A549 (cell line): ENCODE measurements at regions not wholly inside any gene's neighbourhood (a gene's known extent, or its start where the extent isn't known, plus 50 kb on each side); places are given as distances from the start of the nearest gene placed in this dataset.

Experiments
- ATAC-seq, 2 experiments: fragments of 200-7000 bp in 1 of 2; fragments of >200 bp in 1 of 2; cut with Nextera tagmentation in 1 of 2; cut with Tn5 transposase in 1 of 2; 3 replicates each; pipeline versions ENCODE4 v1.8.0 to v1.9.1; 2018 to 2020; ENCODE audit warnings: mild to moderate bottlenecking in 1 of 2, moderate library complexity in 1 of 2
- CTCF ChIA-PET: fragments of 300-600 bp; sonication (Branson Sonifier 250); formaldehyde crosslinking; extraction: SDS; loops from one replicate; lab custom pipeline; 2021; ENCODE audit warnings: antibody characterized with exemption, inconsistent platforms; lab: Yijun Ruan, JAX
- POLR2A ChIA-PET: fragments of 350-600 bp; formaldehyde crosslinking; extraction: SDS; loops from one replicate; lab custom pipeline; 2021; ENCODE audit warnings: antibody characterized with exemption, inconsistent platforms; lab: Yijun Ruan, JAX
- DNase-seq, 2 experiments: peaks; one replicate each; pipeline versions ENCODE4 v3.0.0 to v3.0.0-alpha.2; 2011 to 2016; ENCODE audit warnings: low read depth in 1 of 2, low spot score in 1 of 2
- FAIRE-seq: peaks from 2 replicates; lab custom pipeline; 2011; peaks lifted over from hg19 to GRCh38; lab: Jason Lieb, UNC
- H3K27ac ChIP-seq, 2 experiments: fragments of >200 bp; sonication (Bioruptor Twin); formaldehyde crosslinking; 3 replicates each; pipeline ENCODE4 v1.5.1; 2016 to 2017
- H3K4me1 ChIP-seq: fragments of >200 bp; sonication (Bioruptor Twin); formaldehyde crosslinking; 3 replicates; pipeline ENCODE4 v1.6.1; 2016
- H3K4me2 ChIP-seq: fragments of >200 bp; sonication (Bioruptor Twin); formaldehyde crosslinking; 3 replicates; pipeline ENCODE4 v1.6.1; 2016
- H3K4me3 ChIP-seq: fragments of >200 bp; sonication (Bioruptor Twin); formaldehyde crosslinking; 3 replicates; pipeline ENCODE4 v1.5.1; 2016
- H3K9me3 ChIP-seq: fragments of >200 bp; sonication (Bioruptor Twin); formaldehyde crosslinking; 3 replicates; pipeline ENCODE4 v1.6.1; 2016
- CBX2 ChIP-seq: fragments of 200-600 bp; sonication (generic); IDR thresholded peaks from 2 replicates; pipeline ENCODE4 v1.6.1; 2016; ENCODE audit warnings: low read depth, mild to moderate bottlenecking, borderline replicate concordance
- CBX8 ChIP-seq: fragments of 200-600 bp; sonication (generic); IDR thresholded peaks from 2 replicates; pipeline ENCODE4 v1.6.1; 2016
- CHD4 ChIP-seq: fragments of 200-600 bp; sonication (generic); IDR thresholded peaks from 2 replicates; pipeline ENCODE4 v1.6.1; 2016; ENCODE audit warnings: antibody characterized with exemption, mild to moderate bottlenecking, borderline replicate concordance
- EHF ChIP-seq: fragments of 250-450 bp; sonication (Bioruptor Pico); IDR thresholded peaks from 2 replicates; pipeline ENCODE4 v1.5.0; 2020; ENCODE audit warnings: mild to moderate bottlenecking
- EHMT2 ChIP-seq: fragments of 200-600 bp; sonication (generic); IDR thresholded peaks from 2 replicates; pipeline ENCODE4 v1.6.1; 2016; ENCODE audit warnings: antibody characterized with exemption, low read depth, mild to moderate bottlenecking, moderate library complexity
- EP300 ChIP-seq, 2 experiments: fragments of >200 bp; sonication (Bioruptor Twin); formaldehyde crosslinking; IDR thresholded peaks; 2 replicates in 1 of 2; 3 replicates in 1 of 2; pipeline ENCODE4 v1.6.1; 2016 to 2017
- FOSB ChIP-seq: fragments of 250-450 bp; sonication (Bioruptor Pico); IDR thresholded peaks from 2 replicates; pipeline ENCODE4 v1.5.0; 2020; ENCODE audit warnings: mild to moderate bottlenecking, moderate library complexity
- FOSL2 ChIP-seq, 2 experiments: fragments of 450-650 bp in 1 of 2; fragments of >200 bp in 1 of 2; sonication (Bioruptor Twin) in 1 of 2; formaldehyde crosslinking; IDR thresholded peaks; 2 replicates each; pipeline versions ENCODE4 v1.5.0 to v1.6.1; 2016 to 2020; ENCODE audit warnings: mild to moderate bottlenecking in 1 of 2, moderate library complexity in 1 of 2
- FOXS1 ChIP-seq: fragments of 250-450 bp; sonication (Bioruptor Pico); IDR thresholded peaks from 2 replicates; pipeline ENCODE4 v1.5.0; 2020; ENCODE audit warnings: mild to moderate bottlenecking, moderate library complexity
- GATA3 ChIP-seq: IDR thresholded peaks from 2 replicates; pipeline ENCODE4 v1.6.1; 2012; ENCODE audit warnings: borderline replicate concordance
- JUN ChIP-seq, 2 experiments: fragments of >200 bp; sonication (Bioruptor Twin); formaldehyde crosslinking; IDR thresholded peaks; 2 replicates in 1 of 2; 3 replicates in 1 of 2; pipeline ENCODE4 v1.6.1; 2016 to 2017
- KDM1A ChIP-seq: fragments of 200-600 bp; sonication (generic); IDR thresholded peaks from 2 replicates; pipeline ENCODE4 v1.6.1; 2016; ENCODE audit warnings: low read depth, mild to moderate bottlenecking
- MAZ ChIP-seq: fragments of 150-350 bp; IDR thresholded peaks from 2 replicates; pipeline ENCODE4 v1.6.1; 2014; ENCODE audit warnings: antibody characterized with exemption, low read depth, low read length, borderline replicate concordance
- NFE2L2 ChIP-seq: fragments of 150-350 bp; conservative IDR thresholded peaks from 2 replicates; pipeline ENCODE4 v1.6.1; 2014; ENCODE audit warnings: low read length
- NR3C1 ChIP-seq: fragments of >200 bp; sonication (Bioruptor Twin); formaldehyde crosslinking; IDR thresholded peaks from 3 replicates; pipeline ENCODE4 v1.6.1; 2017
- POLR2AphosphoS2 ChIP-seq: conservative IDR thresholded peaks from 2 replicates; pipeline ENCODE4 v1.6.1; 2012; ENCODE audit warnings: low read length, improper control_type of control experiment, inconsistent platforms
- RCOR1 ChIP-seq: fragments of 150-350 bp; IDR thresholded peaks from 2 replicates; pipeline ENCODE4 v1.6.1; 2014; ENCODE audit warnings: antibody characterized with exemption, low read length, low read depth
- RNF2 ChIP-seq: fragments of 200-600 bp; sonication (generic); IDR thresholded peaks from 2 replicates; pipeline ENCODE4 v1.6.1; 2016; ENCODE audit warnings: low read depth, mild to moderate bottlenecking, antibody characterized with exemption, moderate library complexity, borderline replicate concordance
- TP53 ChIP-seq: fragments of 250-450 bp; sonication (Bioruptor Pico); IDR thresholded peaks from 2 replicates; pipeline ENCODE4 v1.5.0; 2021; ENCODE audit warnings: mild to moderate bottlenecking, moderate library complexity
- ZC3H11A ChIP-seq: fragments of 450-650 bp; IDR thresholded peaks from 2 replicates; pipeline ENCODE4 v1.6.1; 2014; ENCODE audit warnings: antibody characterized with exemption, mild to moderate bottlenecking
- ZFP36 ChIP-seq: fragments of 450-650 bp; IDR thresholded peaks from 2 replicates; pipeline ENCODE4 v1.6.1; 2014; ENCODE audit warnings: borderline replicate concordance; ENCODE audit not compliant: partially characterized antibody
- ZNF302 ChIP-seq: fragments of 250-450 bp; sonication (Bioruptor Pico); IDR thresholded peaks from 2 replicates; pipeline ENCODE4 v1.9.0; 2021; ENCODE audit warnings: inconsistent platforms, mild to moderate bottlenecking, moderate library complexity
- ZSCAN20 ChIP-seq: fragments of 250-450 bp; sonication (Bioruptor Pico); IDR thresholded peaks from 2 replicates; pipeline ENCODE4 v1.8.0; 2022; ENCODE audit warnings: mild to moderate bottlenecking, moderate library complexity
- WGBS: methylation state at CpG from one replicate; pipeline ENCODE4 v1.1.6; 2017; ENCODE audit errors: missing lambda C conversion rate; 5-methylcytosine and 5-hydroxymethylcytosine counted together
- TF ChIP-seq, protein P1 (sequence below): IDR thresholded peaks from 2 replicates; pipeline ENCODE4 v1.6.1; 2012
- TF ChIP-seq, protein P2 (sequence below): IDR thresholded peaks from 2 replicates; pipeline ENCODE4 v1.6.1; 2012; ENCODE audit warnings: low read depth, borderline replicate concordance
- TF ChIP-seq, protein P3 (sequence below): fragments of 200-600 bp; sonication (generic); IDR thresholded peaks from 2 replicates; pipeline ENCODE4 v1.6.1; 2016; ENCODE audit warnings: antibody characterized with exemption, mild to moderate bottlenecking, moderate library complexity
- TF ChIP-seq, protein P4 (sequence below): fragments of 450-650 bp; IDR thresholded peaks from 2 replicates; pipeline ENCODE4 v1.6.1; 2014; ENCODE audit warnings: antibody characterized with exemption

DNA sequence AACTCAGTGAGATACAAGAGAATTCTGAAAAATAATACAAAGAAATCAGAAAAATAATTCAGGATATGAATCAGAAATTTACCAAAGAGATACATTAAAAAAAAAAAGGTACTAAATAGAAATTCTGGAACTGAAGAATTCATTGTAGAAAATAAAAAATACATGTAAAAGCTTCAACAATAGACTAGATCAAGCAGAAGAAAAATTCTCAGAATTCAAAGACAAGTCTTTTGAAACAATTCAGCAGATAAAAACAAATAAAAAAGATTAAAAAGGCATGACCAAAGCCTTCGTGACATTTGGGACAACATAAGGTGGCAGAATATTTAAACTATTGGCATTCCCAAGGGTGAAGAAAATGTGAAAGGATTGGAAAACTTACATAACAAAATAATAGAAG lies 133.1 kb upstream of the CNOT2 start:
- TF ChIP-seq KDM1A (no peak), JUN (IDR thresholded peaks at IDR 0.05) (no peak), ZC3H11A (no peak), EHMT2 (no peak), GATA3 (no peak), RNF2 (no peak), CHD4 (no peak), CBX8 (no peak), EP300 (IDR thresholded peaks at IDR 0.05) (no peak)
- CTCF ChIA-PET: no interaction called here
- POLR2A ChIA-PET: no interaction called here
- no peak for FAIRE-seq
- WGBS: 11% methylated on average over 1 of the region's 1 CpG
- Histone ChIP-seq H3K9me3 (peaks cover 7% of the 10 kb centered on the region; the same call in 1 of the 3 replicates), H3K27ac (no peak overlapping the region), H3K4me2 (no peak overlapping the region), H3K4me1 (no peaks in the 10 kb centered on the region), H3K4me3 (no peak overlapping the region)
- no peak for ATAC-seq
- no peak for DNase-seq

DNA sequence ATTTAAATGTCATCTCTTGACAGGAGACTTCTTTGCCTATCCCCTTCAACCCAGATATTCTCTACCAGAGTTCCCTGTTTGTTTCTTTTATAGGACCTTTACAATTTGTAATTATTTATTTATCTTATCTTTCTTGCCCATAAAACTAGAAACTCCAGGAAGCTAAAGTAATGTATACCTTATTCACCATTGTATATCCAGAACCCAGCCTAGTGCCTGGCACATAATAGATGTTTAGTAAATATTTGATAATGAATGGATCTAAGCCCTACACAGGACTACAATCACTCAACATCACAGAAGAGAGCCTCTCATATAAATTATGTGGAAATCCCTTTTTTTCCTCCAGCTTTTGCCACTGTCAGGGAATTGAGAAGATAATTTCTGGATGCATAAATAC lies 125.6 kb upstream of the CNOT2 start:
- DNase-seq: no peak
- CTCF ChIA-PET: no interaction called here
- H3K4me3 ChIP-seq: no peak overlapping the region
- H3K27ac ChIP-seq: no peak overlapping the region
- FAIRE-seq: no peak
- TF ChIP-seq ZSCAN20 (CRISPR knock-in tag) (no peak), RNF2 (no peak), CBX2 (no peak), ZNF302 (CRISPR knock-in tag) (no peak), POLR2AphosphoS2 (no peak), TP53 (no peak), EHMT2 (no peak)
- TF ChIP-seq, protein P1, sequence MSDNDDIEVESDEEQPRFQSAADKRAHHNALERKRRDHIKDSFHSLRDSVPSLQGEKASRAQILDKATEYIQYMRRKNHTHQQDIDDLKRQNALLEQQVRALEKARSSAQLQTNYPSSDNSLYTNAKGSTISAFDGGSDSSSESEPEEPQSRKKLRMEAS: no peak
- no peaks in the 10 kb centered on the region for H3K4me1 ChIP-seq
- H3K9me3 ChIP-seq: no peaks in the 10 kb centered on the region
- no peak overlapping the region for H3K4me2 ChIP-seq
- POLR2A ChIA-PET: no interaction called here
- ATAC-seq: no peak

DNA sequence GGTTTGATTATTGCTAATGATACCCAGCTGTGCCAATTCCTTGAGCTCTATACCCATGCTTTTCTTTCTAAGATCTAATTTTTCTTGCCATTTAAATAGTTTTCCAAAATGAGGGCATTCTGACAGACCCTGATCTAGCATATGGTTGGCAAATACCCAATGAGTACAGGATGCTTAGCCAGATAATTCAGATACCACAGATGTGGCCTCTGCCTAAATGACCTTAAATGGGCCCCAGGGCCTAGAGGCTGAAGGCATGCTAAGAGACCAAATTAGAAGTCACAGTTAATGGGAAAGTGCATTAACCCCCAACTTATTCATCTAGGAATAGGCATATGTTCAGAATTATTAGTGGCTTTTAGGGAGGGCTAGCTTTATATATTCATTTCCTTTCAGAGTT lies 122.3 kb upstream of the CNOT2 start:
- Histone ChIP-seq H3K27ac (no peak overlapping the region), H3K9me3 (no peaks in the 10 kb centered on the region), H3K4me1 (no peaks in the 10 kb centered on the region), H3K4me3 (no peak overlapping the region), H3K4me2 (no peak overlapping the region)
- DNase-seq: no peak
- FAIRE-seq: no peak
- no peak for ATAC-seq
- TF ChIP-seq ZFP36 (no peak), EHF (CRISPR knock-in tag) (no peak), POLR2AphosphoS2 (no peak), RCOR1 (no peak), RNF2 (no peak), CHD4 (no peak), MAZ (no peak), FOXS1 (no peak), FOSL2 (IDR thresholded peaks at IDR 0.05) (no peak), FOSL2 (CRISPR knock-in tag; IDR thresholded peaks at IDR 0.05) (no peak), NR3C1 (no peak), EHMT2 (no peak), ZSCAN20 (CRISPR knock-in tag) (no peak), FOSB (CRISPR knock-in tag) (no peak), NFE2L2 (no peak)
- TF ChIP-seq, protein P2, sequence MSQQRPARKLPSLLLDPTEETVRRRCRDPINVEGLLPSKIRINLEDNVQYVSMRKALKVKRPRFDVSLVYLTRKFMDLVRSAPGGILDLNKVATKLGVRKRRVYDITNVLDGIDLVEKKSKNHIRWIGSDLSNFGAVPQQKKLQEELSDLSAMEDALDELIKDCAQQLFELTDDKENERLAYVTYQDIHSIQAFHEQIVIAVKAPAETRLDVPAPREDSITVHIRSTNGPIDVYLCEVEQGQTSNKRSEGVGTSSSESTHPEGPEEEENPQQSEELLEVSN: no peak
- TF ChIP-seq, protein P3, sequence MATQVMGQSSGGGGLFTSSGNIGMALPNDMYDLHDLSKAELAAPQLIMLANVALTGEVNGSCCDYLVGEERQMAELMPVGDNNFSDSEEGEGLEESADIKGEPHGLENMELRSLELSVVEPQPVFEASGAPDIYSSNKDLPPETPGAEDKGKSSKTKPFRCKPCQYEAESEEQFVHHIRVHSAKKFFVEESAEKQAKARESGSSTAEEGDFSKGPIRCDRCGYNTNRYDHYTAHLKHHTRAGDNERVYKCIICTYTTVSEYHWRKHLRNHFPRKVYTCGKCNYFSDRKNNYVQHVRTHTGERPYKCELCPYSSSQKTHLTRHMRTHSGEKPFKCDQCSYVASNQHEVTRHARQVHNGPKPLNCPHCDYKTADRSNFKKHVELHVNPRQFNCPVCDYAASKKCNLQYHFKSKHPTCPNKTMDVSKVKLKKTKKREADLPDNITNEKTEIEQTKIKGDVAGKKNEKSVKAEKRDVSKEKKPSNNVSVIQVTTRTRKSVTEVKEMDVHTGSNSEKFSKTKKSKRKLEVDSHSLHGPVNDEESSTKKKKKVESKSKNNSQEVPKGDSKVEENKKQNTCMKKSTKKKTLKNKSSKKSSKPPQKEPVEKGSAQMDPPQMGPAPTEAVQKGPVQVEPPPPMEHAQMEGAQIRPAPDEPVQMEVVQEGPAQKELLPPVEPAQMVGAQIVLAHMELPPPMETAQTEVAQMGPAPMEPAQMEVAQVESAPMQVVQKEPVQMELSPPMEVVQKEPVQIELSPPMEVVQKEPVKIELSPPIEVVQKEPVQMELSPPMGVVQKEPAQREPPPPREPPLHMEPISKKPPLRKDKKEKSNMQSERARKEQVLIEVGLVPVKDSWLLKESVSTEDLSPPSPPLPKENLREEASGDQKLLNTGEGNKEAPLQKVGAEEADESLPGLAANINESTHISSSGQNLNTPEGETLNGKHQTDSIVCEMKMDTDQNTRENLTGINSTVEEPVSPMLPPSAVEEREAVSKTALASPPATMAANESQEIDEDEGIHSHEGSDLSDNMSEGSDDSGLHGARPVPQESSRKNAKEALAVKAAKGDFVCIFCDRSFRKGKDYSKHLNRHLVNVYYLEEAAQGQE: no peak
- TF ChIP-seq, protein P4, sequence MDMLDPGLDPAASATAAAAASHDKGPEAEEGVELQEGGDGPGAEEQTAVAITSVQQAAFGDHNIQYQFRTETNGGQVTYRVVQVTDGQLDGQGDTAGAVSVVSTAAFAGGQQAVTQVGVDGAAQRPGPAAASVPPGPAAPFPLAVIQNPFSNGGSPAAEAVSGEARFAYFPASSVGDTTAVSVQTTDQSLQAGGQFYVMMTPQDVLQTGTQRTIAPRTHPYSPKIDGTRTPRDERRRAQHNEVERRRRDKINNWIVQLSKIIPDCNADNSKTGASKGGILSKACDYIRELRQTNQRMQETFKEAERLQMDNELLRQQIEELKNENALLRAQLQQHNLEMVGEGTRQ: no peak
- CTCF ChIA-PET: no interaction called here
- POLR2A ChIA-PET: no interaction called here
